ENCODE measurements at regions not wholly inside any gene's neighbourhood (a gene's known extent, or its start where the extent isn't known, plus 50 kb on each side); places are given as distances from the start of the nearest gene placed in this dataset.

DNA sequence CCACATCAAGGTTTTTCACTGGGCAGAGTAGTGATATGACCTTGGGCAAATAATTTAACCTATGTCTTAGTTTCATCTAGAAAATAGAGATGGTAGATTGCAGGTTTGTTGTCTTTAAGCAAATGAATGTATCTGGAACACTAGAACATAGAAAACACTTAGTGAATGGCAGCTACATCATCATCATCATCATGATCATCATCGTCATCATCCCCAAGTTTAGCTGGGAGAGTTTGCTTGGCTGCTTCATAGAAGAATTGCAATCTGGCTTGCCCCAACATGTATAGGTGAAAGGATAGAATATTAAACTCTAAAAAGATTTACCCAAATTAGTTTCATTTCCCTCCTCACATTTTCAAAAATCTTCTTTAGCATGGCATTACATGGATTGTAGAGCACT is 91.3 kb upstream of the TMEM260 start:
- peaks cover 2% of the 10 kb centered on the region; the same call in 1 of the 2 replicates for H3K27me3 ChIP-seq (ENCODE audit: low read depth, low read length)
- H2AFZ ChIP-seq (ENCODE audit: low read depth, low read length) = no peak overlapping the region
- no peaks in the 10 kb centered on the region for H3K36me3 ChIP-seq (replicated peaks; ENCODE audit: low read depth, low read length)
- H3K4me2 ChIP-seq (ENCODE audit: low read length) = no peak overlapping the region
- no peak overlapping the region for H3K9ac ChIP-seq (ENCODE audit: low read length)
- no peaks in the 10 kb centered on the region for H4K20me1 ChIP-seq (ENCODE audit: insufficient read depth, low read length)
- H3K9me3 ChIP-seq (ENCODE audit: insufficient read depth, low read length) = no peaks in the 10 kb centered on the region
- peaks cover 14% of the 10 kb centered on the region for H3K4me1 ChIP-seq (ENCODE audit: low read length)
- H3K27ac ChIP-seq (ENCODE audit: low read length) = no peak overlapping the region
- TF ChIP-seq, protein P1, sequence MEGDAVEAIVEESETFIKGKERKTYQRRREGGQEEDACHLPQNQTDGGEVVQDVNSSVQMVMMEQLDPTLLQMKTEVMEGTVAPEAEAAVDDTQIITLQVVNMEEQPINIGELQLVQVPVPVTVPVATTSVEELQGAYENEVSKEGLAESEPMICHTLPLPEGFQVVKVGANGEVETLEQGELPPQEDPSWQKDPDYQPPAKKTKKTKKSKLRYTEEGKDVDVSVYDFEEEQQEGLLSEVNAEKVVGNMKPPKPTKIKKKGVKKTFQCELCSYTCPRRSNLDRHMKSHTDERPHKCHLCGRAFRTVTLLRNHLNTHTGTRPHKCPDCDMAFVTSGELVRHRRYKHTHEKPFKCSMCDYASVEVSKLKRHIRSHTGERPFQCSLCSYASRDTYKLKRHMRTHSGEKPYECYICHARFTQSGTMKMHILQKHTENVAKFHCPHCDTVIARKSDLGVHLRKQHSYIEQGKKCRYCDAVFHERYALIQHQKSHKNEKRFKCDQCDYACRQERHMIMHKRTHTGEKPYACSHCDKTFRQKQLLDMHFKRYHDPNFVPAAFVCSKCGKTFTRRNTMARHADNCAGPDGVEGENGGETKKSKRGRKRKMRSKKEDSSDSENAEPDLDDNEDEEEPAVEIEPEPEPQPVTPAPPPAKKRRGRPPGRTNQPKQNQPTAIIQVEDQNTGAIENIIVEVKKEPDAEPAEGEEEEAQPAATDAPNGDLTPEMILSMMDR (IDR thresholded peaks at IDR 0.05; ENCODE audit: low read depth, low read length) = no peak
- TF ChIP-seq EZH2phosphoT487 (IDR thresholded peaks at IDR 0.05; ENCODE audit: low read depth) = no peak
- no peak overlapping the region for H3K4me3 ChIP-seq (ENCODE audit: low read length)
- H3K79me2 ChIP-seq (ENCODE audit: low read length) = no peaks in the 10 kb centered on the region

DNA sequence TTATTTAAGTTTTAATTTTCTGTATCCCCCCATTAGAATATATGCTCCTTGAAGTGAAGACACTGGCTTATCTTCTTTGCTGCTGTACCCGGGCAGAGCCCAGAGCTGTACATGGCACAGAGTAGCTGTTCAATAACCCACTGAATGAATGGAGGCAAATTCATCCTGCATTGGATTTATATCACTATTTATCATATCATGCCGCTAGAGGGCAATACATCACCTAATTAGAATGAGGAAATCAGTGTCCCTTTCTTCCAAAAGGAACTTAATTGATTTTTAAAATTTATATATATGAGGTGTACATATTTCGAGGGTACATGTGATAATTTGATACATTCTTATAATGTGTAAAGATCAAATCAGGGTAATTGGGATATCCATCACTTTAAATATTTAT is 89.2 kb upstream of the TMEM260 start:
- H3K9ac ChIP-seq (ENCODE audit: low read length) = no peak overlapping the region
- no peaks in the 10 kb centered on the region for H3K9me3 ChIP-seq (ENCODE audit: insufficient read depth, low read length)
- no peaks in the 10 kb centered on the region for H3K36me3 ChIP-seq (replicated peaks; ENCODE audit: low read depth, low read length)
- H4K20me1 ChIP-seq (ENCODE audit: insufficient read depth, low read length) = no peaks in the 10 kb centered on the region
- peaks cover 5% of the 10 kb centered on the region; the same call in 1 of the 2 replicates for H3K27me3 ChIP-seq (ENCODE audit: low read depth, low read length)
- H3K4me3 ChIP-seq (ENCODE audit: low read length) = no peak overlapping the region
- no peak overlapping the region for H2AFZ ChIP-seq (ENCODE audit: low read depth, low read length)
- peaks cover 14% of the 10 kb centered on the region for H3K4me1 ChIP-seq (ENCODE audit: low read length)
- TF ChIP-seq, protein P1 (IDR thresholded peaks at IDR 0.05; ENCODE audit: low read depth, low read length) = peak; percentile 59
- no peak for TF ChIP-seq EZH2phosphoT487 (IDR thresholded peaks at IDR 0.05; ENCODE audit: low read depth)
- no peak overlapping the region for H3K4me2 ChIP-seq (ENCODE audit: low read length)
- H3K79me2 ChIP-seq (ENCODE audit: low read length) = no peaks in the 10 kb centered on the region
- no peak overlapping the region for H3K27ac ChIP-seq (ENCODE audit: low read length)

DNA sequence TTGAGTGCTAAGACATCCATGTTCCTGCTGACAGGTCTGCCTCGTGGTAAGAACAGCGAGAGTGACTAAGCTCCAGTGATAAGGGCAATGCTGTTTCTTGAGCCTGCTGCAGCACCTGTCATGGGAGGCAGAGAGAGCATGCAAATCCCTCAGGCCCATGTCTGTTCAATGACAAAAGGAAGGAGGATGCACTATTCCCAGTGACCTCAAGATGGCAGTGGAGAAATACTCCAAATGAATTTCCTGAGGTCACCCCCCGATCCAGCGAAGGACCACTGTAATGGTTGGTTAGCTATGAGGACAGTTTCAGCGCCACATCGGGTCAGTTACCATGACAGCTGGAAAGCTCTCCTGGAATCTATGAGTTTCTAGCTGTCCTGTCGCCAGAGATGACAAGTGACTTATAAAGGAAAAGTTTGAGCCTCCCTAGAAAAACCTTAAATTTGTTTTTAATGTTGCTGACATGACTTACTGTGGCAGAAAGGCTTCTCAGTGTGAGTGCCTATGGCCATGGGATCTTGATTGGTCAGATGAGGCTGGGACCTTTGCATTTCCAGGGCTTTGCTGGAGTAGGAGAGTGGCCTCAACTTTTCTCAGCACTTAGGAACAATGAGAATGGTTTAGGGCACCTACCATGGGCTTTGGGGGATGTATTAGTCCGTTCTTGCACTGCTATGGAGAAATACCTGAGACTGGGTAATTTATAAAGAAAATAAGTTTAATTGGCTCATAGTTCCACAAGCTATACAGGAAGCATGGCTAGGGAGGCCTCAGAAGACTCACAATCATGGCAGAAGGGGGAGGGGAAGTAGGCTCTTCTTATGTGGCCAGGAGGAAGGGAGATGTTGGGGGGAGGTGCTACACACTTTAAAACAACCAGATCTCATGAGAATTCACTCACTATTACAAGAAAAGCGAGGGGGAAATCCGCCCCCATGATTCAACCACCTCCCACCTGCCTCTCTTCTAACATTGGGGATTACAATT is 88.0 kb upstream of the TMEM260 start:
- Histone ChIP-seq H3K9me3 (ENCODE audit: insufficient read depth, low read length) (no peaks in the 10 kb centered on the region), H3K4me1 (ENCODE audit: low read length) (peaks cover 14% of the 10 kb centered on the region), H3K4me2 (ENCODE audit: low read length) (peak overlapping the region; percentile 62), H3K4me3 (ENCODE audit: low read length) (peak overlapping the region; percentile 46), H3K27me3 (ENCODE audit: low read depth, low read length) (peaks cover 5% of the 10 kb centered on the region; the same call in 1 of the 2 replicates), H2AFZ (ENCODE audit: low read depth, low read length) (peak overlapping the region; percentile 40; the same call in 1 of the 2 replicates), H3K36me3 (replicated peaks; ENCODE audit: low read depth, low read length) (no peaks in the 10 kb centered on the region), H3K9ac (ENCODE audit: low read length) (no peak overlapping the region), H4K20me1 (ENCODE audit: insufficient read depth, low read length) (no peaks in the 10 kb centered on the region), H3K27ac (ENCODE audit: low read length) (no peak overlapping the region), H3K79me2 (ENCODE audit: low read length) (no peaks in the 10 kb centered on the region)
- TF ChIP-seq EZH2phosphoT487 (IDR thresholded peaks at IDR 0.05; ENCODE audit: low read depth) = no peak
- TF ChIP-seq, protein P1 (IDR thresholded peaks at IDR 0.05; ENCODE audit: low read depth, low read length) = peak; percentile 77

DNA sequence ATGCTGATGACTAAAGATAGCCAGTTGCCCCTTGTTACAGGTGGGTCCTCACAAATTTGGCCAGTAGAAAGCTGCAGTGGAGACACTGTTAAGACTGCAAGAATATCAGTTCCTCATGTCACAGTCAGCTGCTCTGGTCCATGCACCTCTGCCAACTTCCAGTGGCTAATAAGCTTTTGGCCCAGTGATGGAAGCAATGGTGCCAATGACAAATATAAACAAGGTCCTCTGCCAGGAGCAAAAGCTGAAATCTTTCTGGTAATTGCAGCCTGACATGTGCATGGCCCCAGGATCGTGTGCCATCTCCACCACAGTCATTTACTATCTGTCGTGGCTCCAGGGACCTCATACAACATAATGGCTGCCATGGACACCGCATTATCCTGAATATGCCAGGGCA is 85.4 kb upstream of the TMEM260 start:
- Histone ChIP-seq H3K27ac (ENCODE audit: low read length) (no peak overlapping the region), H3K36me3 (replicated peaks; ENCODE audit: low read depth, low read length) (no peaks in the 10 kb centered on the region), H3K4me2 (ENCODE audit: low read length) (no peak overlapping the region), H3K27me3 (ENCODE audit: low read depth, low read length) (peaks cover 5% of the 10 kb centered on the region; the same call in 1 of the 2 replicates), H3K4me3 (ENCODE audit: low read length) (no peak overlapping the region), H3K9ac (ENCODE audit: low read length) (no peak overlapping the region), H2AFZ (ENCODE audit: low read depth, low read length) (no peak overlapping the region), H3K9me3 (ENCODE audit: insufficient read depth, low read length) (no peaks in the 10 kb centered on the region), H4K20me1 (ENCODE audit: insufficient read depth, low read length) (no peaks in the 10 kb centered on the region), H3K4me1 (ENCODE audit: low read length) (0 out of 2 replicates have a peak, but pooled peaks cover 4% of the 10 kb centered on the region), H3K79me2 (ENCODE audit: low read length) (no peaks in the 10 kb centered on the region)
- TF ChIP-seq, protein P1 (IDR thresholded peaks at IDR 0.05; ENCODE audit: low read depth, low read length) = no peak
- TF ChIP-seq EZH2phosphoT487 (IDR thresholded peaks at IDR 0.05; ENCODE audit: low read depth) = no peak

Data from OCI-LY3 (cell line).